ENCODE measurements at regions not wholly inside any gene's neighbourhood (a gene's known extent, or its start where the extent isn't known, plus 50 kb on each side); places are given as distances from the start of the nearest gene placed in this dataset.

DNA sequence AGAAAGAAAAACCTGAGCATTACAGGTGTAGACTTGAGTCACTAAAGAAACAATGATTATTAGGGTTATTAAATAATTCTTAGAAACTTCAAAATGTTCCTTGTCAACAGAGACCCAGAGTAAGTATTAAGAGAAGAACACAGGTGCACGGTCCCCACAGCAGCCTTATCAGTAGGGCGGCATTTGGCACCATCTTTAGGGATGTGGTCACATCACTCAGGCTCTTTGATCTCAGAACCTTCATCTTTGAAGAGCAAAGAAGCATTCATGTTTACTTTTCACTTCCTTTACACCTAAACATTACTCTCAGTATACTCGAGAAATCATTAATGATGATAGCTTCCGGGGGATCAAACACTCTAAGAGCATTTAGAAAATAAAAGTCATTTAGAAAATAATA lies 928.7 kb downstream of the KCNJ2 start:
- TF ChIP-seq CTCF (IDR thresholded peaks at IDR 0.05) = no peak
- TF ChIP-seq EZH2 (IDR thresholded peaks at IDR 0.05; ENCODE audit: borderline replicate concordance, insufficient read depth, low read depth, low read length, poor library complexity, severe bottlenecking) = no peak

Measured in B cell (primary cell).